HUES64 (cell line): ENCODE measurements at regions not wholly inside any gene's neighbourhood (a gene's known extent, or its start where the extent isn't known, plus 50 kb on each side); places are given as distances from the start of the nearest gene placed in this dataset.
"Not testable (repeated sequence)": the region's sequence is repeated elsewhere in the genome, so short reads cannot be mapped to it uniquely, and the experiment has no call there.

Experiments used
- H3K27ac ChIP-seq: 2 replicates; pipeline ENCODE4 v1.7.0; 2013; ENCODE audit warnings: low read depth, low read length, inconsistent platforms
- H3K27me3 ChIP-seq: 2 replicates; pipeline ENCODE4 v1.6.1; 2013; ENCODE audit warnings: mild to moderate bottlenecking, low read length; ENCODE audit not compliant: insufficient read depth
- H3K36me3 ChIP-seq: 2 replicates; pipeline ENCODE4 v1.6.1; 2013; ENCODE audit warnings: mild to moderate bottlenecking, low read length; ENCODE audit not compliant: insufficient read depth
- H3K4me1 ChIP-seq: 2 replicates; pipeline ENCODE4 v1.6.1; 2013; ENCODE audit warnings: mild to moderate bottlenecking, low read length, moderate library complexity; ENCODE audit not compliant: insufficient read depth
- H3K4me3 ChIP-seq: 2 replicates; pipeline ENCODE4 v1.5.1; 2013; ENCODE audit warnings: mild to moderate bottlenecking, low read length, moderate library complexity
- H3K9ac ChIP-seq: 2 replicates; pipeline ENCODE4 v1.6.1; 2013; ENCODE audit warnings: mild to moderate bottlenecking, low read depth, low read length
- H3K9me3 ChIP-seq: 2 replicates; pipeline ENCODE4 v1.6.1; 2013; ENCODE audit warnings: low read depth, low read length; ENCODE audit not compliant: insufficient read depth
- WGBS: fragments of 150-250, 120-280 bp; methylation state at CpG from one replicate; pipeline ENCODE4 v1.1.7; 2013; ENCODE audit warnings: missing lambda C conversion rate; 5-methylcytosine and 5-hydroxymethylcytosine counted together

- H3K27ac ChIP-seq, result no peak overlapping the region
- WGBS, result 95% methylated on average over 4 of the region's 4 CpGs
Observed at GRCh38 chr13:65946387-65946786, 1283.7 kb downstream of the PCDH9 start.

GRCh38 chr13:65943708-65944107 lies 1286.4 kb downstream of the PCDH9 start:
- 90% methylated on average over 3 of the region's 3 CpGs for WGBS
- H3K36me3 ChIP-seq, result no peaks in the 10 kb centered on the region
- H3K27me3 ChIP-seq, result no peaks in the 10 kb centered on the region
- no peak overlapping the region for H3K4me3 ChIP-seq
- H3K27ac ChIP-seq, result no peak overlapping the region
- H3K9me3 ChIP-seq, result no peaks in the 10 kb centered on the region
- no peaks in the 10 kb centered on the region for H3K4me1 ChIP-seq
- no peak overlapping the region for H3K9ac ChIP-seq

More at GRCh38 chr13:65946387-65946786, 1283.7 kb downstream of the PCDH9 start:
- Histone ChIP-seq H3K27me3 (no peaks in the 10 kb centered on the region), H3K9ac (no peak overlapping the region), H3K4me3 (no peak overlapping the region), H3K4me1 (no peaks in the 10 kb centered on the region), H3K36me3 (no peaks in the 10 kb centered on the region), H3K9me3 (no peaks in the 10 kb centered on the region)

GRCh38 chr13:65943024-65943423 lies 1287.1 kb downstream of the PCDH9 start:
- Histone ChIP-seq H3K27me3 (no peaks in the 10 kb centered on the region), H3K36me3 (no peaks in the 10 kb centered on the region), H3K27ac (no peak overlapping the region), H3K9me3 (no peaks in the 10 kb centered on the region), H3K4me1 (no peaks in the 10 kb centered on the region), H3K9ac (no peak overlapping the region), H3K4me3 (no peak overlapping the region)
- no CpG with 5 or more reads among the region's 1 CpG for WGBS

- H3K4me3 ChIP-seq, result no peak overlapping the region
- H3K9ac ChIP-seq, result no peak overlapping the region
- no peaks in the 10 kb centered on the region for H3K9me3 ChIP-seq
- 89% methylated on average over 3 of the region's 3 CpGs for WGBS
- H3K27me3 ChIP-seq, result no peaks in the 10 kb centered on the region
- H3K4me1 ChIP-seq, result no peaks in the 10 kb centered on the region
- no peaks in the 10 kb centered on the region for H3K36me3 ChIP-seq
- no peak overlapping the region for H3K27ac ChIP-seq
Observed at GRCh38 chr13:65940720-65941119, 1289.4 kb downstream of the PCDH9 start.

- no peak overlapping the region for H3K9ac ChIP-seq
- 92% methylated on average over 1 of the region's 2 CpGs for WGBS
- no peaks in the 10 kb centered on the region for H3K4me1 ChIP-seq
Observed at GRCh38 chr13:65937251-65937650, 1292.9 kb downstream of the PCDH9 start.

GRCh38 chr13:65936249-65936648 lies 1293.9 kb downstream of the PCDH9 start:
- H3K27ac ChIP-seq, result no peak overlapping the region
- H3K4me1 ChIP-seq, result no peaks in the 10 kb centered on the region
- no peak overlapping the region for H3K4me3 ChIP-seq
- WGBS, result 92% methylated on average over 2 of the region's 2 CpGs
- H3K36me3 ChIP-seq, result no peaks in the 10 kb centered on the region
- H3K27me3 ChIP-seq, result no peaks in the 10 kb centered on the region
- H3K9me3 ChIP-seq, result no peaks in the 10 kb centered on the region
- H3K9ac ChIP-seq, result no peak overlapping the region

More at GRCh38 chr13:65937251-65937650, 1292.9 kb downstream of the PCDH9 start:
- Histone ChIP-seq H3K4me3 (no peak overlapping the region), H3K36me3 (no peaks in the 10 kb centered on the region), H3K27me3 (no peaks in the 10 kb centered on the region), H3K9me3 (no peaks in the 10 kb centered on the region), H3K27ac (no peak overlapping the region)

GRCh38 chr13:65932587-65933239 lies 1297.4 kb downstream of the PCDH9 start:
- no peaks in the 10 kb centered on the region for H3K36me3 ChIP-seq
- 92% methylated on average over 3 of the region's 4 CpGs for WGBS
- H3K4me3 ChIP-seq, result no peak overlapping the region
- no peaks in the 10 kb centered on the region for H3K9me3 ChIP-seq
- H3K27me3 ChIP-seq, result no peaks in the 10 kb centered on the region
- H3K4me1 ChIP-seq, result no peaks in the 10 kb centered on the region
- no peak overlapping the region for H3K9ac ChIP-seq
- no peak overlapping the region for H3K27ac ChIP-seq

- H3K36me3 ChIP-seq, result no peaks in the 10 kb centered on the region
- H3K4me3 ChIP-seq, result no peak overlapping the region
- no peaks in the 10 kb centered on the region for H3K9me3 ChIP-seq
- no peaks in the 10 kb centered on the region for H3K27me3 ChIP-seq
- no peak overlapping the region for H3K27ac ChIP-seq
- WGBS, result no CpG with 5 or more reads among the region's 2 CpGs
- no peak overlapping the region for H3K9ac ChIP-seq
- no peaks in the 10 kb centered on the region for H3K4me1 ChIP-seq
Observed at GRCh38 chr13:65932013-65932412, 1298.1 kb downstream of the PCDH9 start.

- no peak overlapping the region for H3K27ac ChIP-seq
- H3K27me3 ChIP-seq, result no peaks in the 10 kb centered on the region
- no peaks in the 10 kb centered on the region for H3K9me3 ChIP-seq
- no peaks in the 10 kb centered on the region for H3K36me3 ChIP-seq
- H3K9ac ChIP-seq, result no peak overlapping the region
- no peaks in the 10 kb centered on the region for H3K4me1 ChIP-seq
- H3K4me3 ChIP-seq, result no peak overlapping the region
- 96% methylated on average over 2 of the region's 3 CpGs for WGBS
Observed at GRCh38 chr13:65929436-65929835, 1300.7 kb downstream of the PCDH9 start.

- Histone ChIP-seq H3K9ac (no peak overlapping the region), H3K27ac (no peak overlapping the region), H3K4me3 (no peak overlapping the region; the same call in 1 of the 2 replicates), H3K36me3 (no peaks in the 10 kb centered on the region), H3K27me3 (no peaks in the 10 kb centered on the region), H3K4me1 (no peaks in the 10 kb centered on the region), H3K9me3 (no peaks in the 10 kb centered on the region)
- WGBS, result 39% methylated on average over 7 of the region's 7 CpGs
Observed at GRCh38 chr13:65926750-65927171, 1303.4 kb downstream of the PCDH9 start.

- H3K36me3 ChIP-seq, H3K27ac ChIP-seq, H3K9me3 ChIP-seq, H3K27me3 ChIP-seq, H3K4me1 ChIP-seq, H3K4me3 ChIP-seq, H3K9ac ChIP-seq: not testable (repeated sequence)
- WGBS, result over 99% methylated on average over 4 of the region's 4 CpGs
Observed at GRCh38 chr13:65922846-65923245, 1307.3 kb downstream of the PCDH9 start.

GRCh38 chr13:65921933-65922332 lies 1308.2 kb downstream of the PCDH9 start:
- no peaks in the 10 kb centered on the region for H3K4me1 ChIP-seq
- no peak overlapping the region for H3K27ac ChIP-seq
- H3K4me3 ChIP-seq, result no peak overlapping the region
- no peaks in the 10 kb centered on the region for H3K9me3 ChIP-seq
- no peaks in the 10 kb centered on the region for H3K27me3 ChIP-seq
- no peaks in the 10 kb centered on the region for H3K36me3 ChIP-seq
- H3K9ac ChIP-seq, result no peak overlapping the region
- WGBS, result 100% methylated on average over 1 of the region's 2 CpGs
